ENCODE measurements at regions not wholly inside any gene's neighbourhood (a gene's known extent, or its start where the extent isn't known, plus 50 kb on each side); places are given as distances from the start of the nearest gene placed in this dataset.
"Not testable (repeated sequence)": the region's sequence is repeated elsewhere in the genome, so short reads cannot be mapped to it uniquely, and the experiment has no call there.

- DNase-seq (no peak), ATAC-seq (replicated peaks in 1 of 4) (no peak)
- Histone ChIP-seq H3K36me3 (ENCODE audit: control insufficient read depth in 2 of 2, extremely low read depth in 1 of 2, insufficient read depth in 1 of 2, low read length in 1 of 2) (no peaks in the 10 kb centered on the region), H3K27me3 (replicated peaks in 1 of 2; ENCODE audit: control insufficient read depth in 2 of 2, extremely low read depth in 1 of 2, insufficient read depth in 2 of 2, low read length in 1 of 2) (no peaks in the 10 kb centered on the region), H3K4me3 (ENCODE audit: control insufficient read depth in 1 of 2, extremely low read depth in 1 of 2, low read length in 1 of 2) (no peak overlapping the region), H3K27ac (ENCODE audit: low read length) (no peak overlapping the region), H3K4me1 (ENCODE audit: control insufficient read depth in 1 of 2, extremely low read depth in 1 of 2, insufficient read depth in 2 of 2, low read length in 2 of 2) (no peaks in the 10 kb centered on the region), H3K9me3 (no peaks in the 10 kb centered on the region)
- Mint-ChIP-seq H3K9me3 (peaks cover 0 to under 1% (median 0%) of the 10 kb centered on the region in 3 donors), H3K4me1 (peaks cover 8 to 11% (median 11%) of the 10 kb centered on the region in 3 donors), H3K27ac (no peak overlapping the region), H3K27me3 (no peaks in the 10 kb centered on the region), H3K4me3 (no peak overlapping the region), H3K36me3 (peaks cover 4% of the 10 kb centered on the region)
- ChIA-PET CTCF (interaction anchor here in 1 of 2 donors (1.1 kb wide), 1 partner anchor 12 kb away, joined by 3 read pairs; no protein-coding TSS in a partner anchor), POLR2A (no interaction called here)
- WGBS (ENCODE audit: insufficient coverage): no CpG with 5 or more reads among the region's 3 CpGs
These were observed 68.2 kb upstream of the SAMSN1 start for GRCh38 chr21:14614287-14614686.

- no peak overlapping the region for H3K4me3 ChIP-seq (ENCODE audit: control insufficient read depth in 1 of 2, extremely low read depth in 1 of 2, low read length in 1 of 2)
- CTCF ChIA-PET: interaction anchor here in 1 of 2 donors (1.1 kb wide), 1 partner anchor 11 kb away, joined by 3 read pairs; no protein-coding TSS in a partner anchor
- peaks cover 4% of the 10 kb centered on the region for H3K36me3 Mint-ChIP-seq
- ATAC-seq (replicated peaks in 1 of 4): no peak
- POLR2A ChIA-PET: interaction anchor here (0.6 to 1.0 kb wide), 3 partner anchors 14 to 72 kb away, joined by 3 to 4 read pairs (median 3); no protein-coding TSS in a partner anchor
- no peaks in the 10 kb centered on the region for H3K9me3 ChIP-seq
- no peaks in the 10 kb centered on the region for H3K27me3 Mint-ChIP-seq
- WGBS (ENCODE audit: insufficient coverage): no CpG with 5 or more reads among the region's 1 CpG
- peaks cover 9 to 13% (median 12%) of the 10 kb centered on the region in 3 donors for H3K4me1 Mint-ChIP-seq
- H3K36me3 ChIP-seq (ENCODE audit: control insufficient read depth in 2 of 2, extremely low read depth in 1 of 2, insufficient read depth in 1 of 2, low read length in 1 of 2): no peaks in the 10 kb centered on the region
- H3K27ac ChIP-seq (ENCODE audit: low read length): no peak overlapping the region
- no peak overlapping the region for H3K4me3 Mint-ChIP-seq
- no peaks in the 10 kb centered on the region for H3K9me3 Mint-ChIP-seq
- H3K27ac Mint-ChIP-seq: no peak overlapping the region
- no peak for DNase-seq
- no peaks in the 10 kb centered on the region for H3K4me1 ChIP-seq (ENCODE audit: control insufficient read depth in 1 of 2, extremely low read depth in 1 of 2, insufficient read depth in 2 of 2, low read length in 2 of 2)
- H3K27me3 ChIP-seq (replicated peaks in 1 of 2; ENCODE audit: control insufficient read depth in 2 of 2, extremely low read depth in 1 of 2, insufficient read depth in 2 of 2, low read length in 1 of 2): no peaks in the 10 kb centered on the region
These were observed 67.5 kb upstream of the SAMSN1 start for GRCh38 chr21:14613486-14614224.

DNA sequence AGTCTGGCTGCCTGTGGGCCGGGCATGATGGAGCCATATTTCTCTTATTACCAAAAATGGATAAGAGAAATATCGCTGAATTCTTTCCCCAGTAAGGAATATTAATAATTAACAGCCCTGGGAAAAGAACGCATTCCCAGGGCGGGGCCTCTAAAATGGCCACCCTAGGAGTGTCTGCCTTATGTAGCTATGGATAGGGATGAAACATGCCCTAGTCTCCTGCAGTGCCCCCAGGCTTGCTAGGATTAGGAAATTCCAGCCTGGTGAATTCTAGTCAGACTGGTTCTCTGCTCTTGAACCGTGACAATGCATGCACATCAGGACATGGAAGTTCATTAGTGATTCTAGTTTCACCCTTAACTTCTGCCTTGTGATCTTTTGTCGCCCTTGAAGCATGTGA lies 64.0 kb upstream of the SAMSN1 start:
- H3K4me3 Mint-ChIP-seq; H3K4me3 ChIP-seq (ENCODE audit: control insufficient read depth in 1 of 2, extremely low read depth in 1 of 2, low read length in 1 of 2); H3K36me3 Mint-ChIP-seq; H3K27ac ChIP-seq (ENCODE audit: low read length); H3K27ac Mint-ChIP-seq; CTCF ChIA-PET; H3K9me3 ChIP-seq; H3K27me3 Mint-ChIP-seq; H3K9me3 Mint-ChIP-seq; H3K36me3 ChIP-seq (ENCODE audit: control insufficient read depth in 2 of 2, extremely low read depth in 1 of 2, insufficient read depth in 1 of 2, low read length in 1 of 2); H3K27me3 ChIP-seq (replicated peaks in 1 of 2; ENCODE audit: control insufficient read depth in 2 of 2, extremely low read depth in 1 of 2, insufficient read depth in 2 of 2, low read length in 1 of 2); DNase-seq; H3K4me1 ChIP-seq (ENCODE audit: control insufficient read depth in 1 of 2, extremely low read depth in 1 of 2, insufficient read depth in 2 of 2, low read length in 2 of 2); POLR2A ChIA-PET; ATAC-seq (replicated peaks in 1 of 4): not testable (repeated sequence)
- peaks cover 9 to 18% (median 13%) of the 10 kb centered on the region in 3 donors for H3K4me1 Mint-ChIP-seq
- 89% methylated on average over 3 of the region's 6 CpGs for WGBS (ENCODE audit: insufficient coverage)

DNA sequence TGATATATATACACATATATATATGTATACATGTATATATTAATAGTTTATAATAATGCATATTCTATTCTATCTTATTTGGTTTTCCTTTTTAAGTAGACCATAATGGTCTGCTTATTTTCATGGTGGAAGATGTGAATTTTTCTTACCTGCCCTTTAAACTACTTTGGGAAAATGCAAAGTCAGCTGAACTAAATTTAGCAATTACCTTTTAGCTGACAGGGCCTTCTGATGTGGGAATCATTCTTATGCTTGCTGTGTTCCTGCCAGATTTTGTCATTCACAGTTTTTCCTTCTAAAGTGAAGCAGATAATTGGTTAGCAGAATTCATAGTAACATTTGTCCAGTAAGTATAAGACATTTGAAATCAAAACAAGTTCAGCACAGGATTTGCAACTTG lies 63.2 kb upstream of the SAMSN1 start:
- POLR2A ChIA-PET: no interaction called here
- Mint-ChIP-seq H3K4me1 (peaks cover 9 to 18% (median 13%) of the 10 kb centered on the region in 3 donors), H3K36me3 (peaks cover 4% of the 10 kb centered on the region), H3K27me3 (no peaks in the 10 kb centered on the region), H3K27ac (peak overlapping the region; percentile 12 to 33), H3K9me3 (no peaks in the 10 kb centered on the region), H3K4me3 (no peak overlapping the region)
- no peak overlapping the region for H3K4me3 ChIP-seq (ENCODE audit: control insufficient read depth in 1 of 2, extremely low read depth in 1 of 2, low read length in 1 of 2)
- DNase-seq (no peak), ATAC-seq (replicated peaks in 1 of 4) (no peak)
- no peaks in the 10 kb centered on the region for H3K27me3 ChIP-seq (replicated peaks in 1 of 2; ENCODE audit: control insufficient read depth in 2 of 2, extremely low read depth in 1 of 2, insufficient read depth in 2 of 2, low read length in 1 of 2)
- H3K4me1 ChIP-seq (ENCODE audit: control insufficient read depth in 1 of 2, extremely low read depth in 1 of 2, insufficient read depth in 2 of 2, low read length in 2 of 2): no peaks in the 10 kb centered on the region
- no peaks in the 10 kb centered on the region for H3K9me3 ChIP-seq
- no peak overlapping the region for H3K27ac ChIP-seq (ENCODE audit: low read length)
- no peaks in the 10 kb centered on the region for H3K36me3 ChIP-seq (ENCODE audit: control insufficient read depth in 2 of 2, extremely low read depth in 1 of 2, insufficient read depth in 1 of 2, low read length in 1 of 2)
- CTCF ChIA-PET: no interaction called here

GRCh38 chr21:14607262-14607661 lies 61.1 kb upstream of the SAMSN1 start:
- Histone ChIP-seq H3K27me3 (replicated peaks in 1 of 2; ENCODE audit: control insufficient read depth in 2 of 2, extremely low read depth in 1 of 2, insufficient read depth in 2 of 2, low read length in 1 of 2) (no peaks in the 10 kb centered on the region), H3K4me1 (ENCODE audit: control insufficient read depth in 1 of 2, extremely low read depth in 1 of 2, insufficient read depth in 2 of 2, low read length in 2 of 2) (peaks cover 0 to 4% of the 10 kb centered on the region in 2 experiments), H3K27ac (ENCODE audit: low read length) (no peak overlapping the region), H3K4me3 (ENCODE audit: control insufficient read depth in 1 of 2, extremely low read depth in 1 of 2, low read length in 1 of 2) (no peak overlapping the region), H3K36me3 (ENCODE audit: control insufficient read depth in 2 of 2, extremely low read depth in 1 of 2, insufficient read depth in 1 of 2, low read length in 1 of 2) (no peaks in the 10 kb centered on the region), H3K9me3 (no peaks in the 10 kb centered on the region)
- ChIA-PET POLR2A (interaction anchor here (0.5 kb wide), 2 partner anchors 8 to 31 kb away, joined by 3 to 7 read pairs; no protein-coding TSS in a partner anchor), CTCF (interaction anchor here in 1 of 2 donors (0.5 kb wide), 1 partner anchor 23 kb away, joined by 4 read pairs; no protein-coding TSS in a partner anchor)
- ATAC-seq (replicated peaks in 1 of 4) (no peak), DNase-seq (no peak)
- Mint-ChIP-seq H3K4me3 (no peak overlapping the region), H3K27me3 (no peaks in the 10 kb centered on the region), H3K27ac (no peak overlapping the region), H3K4me1 (peaks cover 22 to 30% (median 25%) of the 10 kb centered on the region in 3 donors), H3K36me3 (peaks cover 4% of the 10 kb centered on the region), H3K9me3 (no peaks in the 10 kb centered on the region)
- 100% methylated on average over 2 of the region's 2 CpGs for WGBS (ENCODE audit: insufficient coverage)

- peaks cover 0 to 12% of the 10 kb centered on the region in 2 experiments for H3K4me1 ChIP-seq (ENCODE audit: control insufficient read depth in 1 of 2, extremely low read depth in 1 of 2, insufficient read depth in 2 of 2, low read length in 2 of 2)
- H3K4me3 Mint-ChIP-seq: peak overlapping the region; percentile 32 to 68 (median 39)
- no peaks in the 10 kb centered on the region for H3K36me3 ChIP-seq (ENCODE audit: control insufficient read depth in 2 of 2, extremely low read depth in 1 of 2, insufficient read depth in 1 of 2, low read length in 1 of 2)
- no peaks in the 10 kb centered on the region for H3K27me3 Mint-ChIP-seq
- CTCF ChIA-PET: interaction anchor here (0.6 to 1.4 kb wide), 4 partner anchors 11 to 538 kb away, joined by 3 to 4 read pairs (median 4); no protein-coding TSS in a partner anchor
- H3K4me1 Mint-ChIP-seq: peaks cover 28 to 31% (median 29%) of the 10 kb centered on the region in 3 donors
- H3K27me3 ChIP-seq (replicated peaks in 1 of 2; ENCODE audit: control insufficient read depth in 2 of 2, extremely low read depth in 1 of 2, insufficient read depth in 2 of 2, low read length in 1 of 2): no peaks in the 10 kb centered on the region
- H3K27ac ChIP-seq (ENCODE audit: low read length): no peak overlapping the region
- no peak for ATAC-seq (replicated peaks in 1 of 4)
- no peaks in the 10 kb centered on the region for H3K9me3 ChIP-seq
- H3K9me3 Mint-ChIP-seq: no peaks in the 10 kb centered on the region
- POLR2A ChIA-PET: interaction anchor here (0.6 to 1.0 kb wide), 3 partner anchors 10 to 220 kb away, joined by 3 to 5 read pairs (median 3); partner anchors contain the start of gene HSPA13 (in 1 of the 2)
- no peaks in the 10 kb centered on the region for H3K36me3 Mint-ChIP-seq
- 100% methylated on average over 1 of the region's 2 CpGs for WGBS (ENCODE audit: insufficient coverage)
- no peak for DNase-seq
- H3K4me3 ChIP-seq (ENCODE audit: control insufficient read depth in 1 of 2, extremely low read depth in 1 of 2, low read length in 1 of 2): no peak overlapping the region
- H3K27ac Mint-ChIP-seq: peak overlapping the region; percentile 5 to 73
These were observed 57.1 kb upstream of the SAMSN1 start for GRCh38 chr21:14603202-14603601.
